Naive B cell (primary cell): ENCODE measurements at regions not wholly inside any gene's neighbourhood (a gene's known extent, or its start where the extent isn't known, plus 50 kb on each side); places are given as distances from the start of the nearest gene placed in this dataset.

Source experiments
- ATAC-seq, 2 donors: fragments of 150-1000 bp; cut with Tn5 transposase; 2 replicates each; pipeline ENCODE4 v1.10.0; 2021; ENCODE audit warnings: low read depth in 2 of 2, mild to moderate bottlenecking in 2 of 2, moderate library complexity in 2 of 2
- DNase-seq: peaks from one replicate; pipeline ENCODE4 v3.0.0; 2022
- H3K27ac Mint-ChIP-seq, 6 donors: one replicate each; pipeline ENCODE4 v1.8.0; 2020 to 2022; ENCODE audit warnings: mild to moderate bottlenecking in 6 of 6, mixed read lengths in 6 of 6, moderate library complexity in 5 of 6, inconsistent platforms in 2 of 6
- H3K27me3 Mint-ChIP-seq, 3 donors: one replicate each; pipeline ENCODE4 v1.8.0; 2021 to 2022; ENCODE audit warnings: mixed read lengths in 3 of 3, mild to moderate bottlenecking in 1 of 3
- H3K36me3 Mint-ChIP-seq, 2 donors: one replicate each; pipeline ENCODE4 v1.8.0; 2020 to 2022; ENCODE audit warnings: mixed read lengths in 2 of 2, inconsistent platforms in 1 of 2, mild to moderate bottlenecking in 1 of 2
- H3K4me1 Mint-ChIP-seq, 3 donors: one replicate each; pipeline ENCODE4 v1.8.0; 2020 to 2022; ENCODE audit warnings: mixed read lengths in 3 of 3, inconsistent platforms in 1 of 3, mild to moderate bottlenecking in 1 of 3, moderate library complexity in 1 of 3
- H3K4me3 Mint-ChIP-seq, 8 donors: one replicate each; pipeline ENCODE4 v1.8.0; 2020 to 2022; ENCODE audit warnings: mild to moderate bottlenecking in 8 of 8, mixed read lengths in 8 of 8, moderate library complexity in 8 of 8, inconsistent platforms in 2 of 8
- H3K9me3 Mint-ChIP-seq, 7 donors: one replicate each; pipeline ENCODE4 v1.8.0; 2020 to 2022; ENCODE audit warnings: mixed read lengths in 7 of 7, mild to moderate bottlenecking in 5 of 7, inconsistent platforms in 2 of 7, moderate library complexity in 1 of 7

DNA sequence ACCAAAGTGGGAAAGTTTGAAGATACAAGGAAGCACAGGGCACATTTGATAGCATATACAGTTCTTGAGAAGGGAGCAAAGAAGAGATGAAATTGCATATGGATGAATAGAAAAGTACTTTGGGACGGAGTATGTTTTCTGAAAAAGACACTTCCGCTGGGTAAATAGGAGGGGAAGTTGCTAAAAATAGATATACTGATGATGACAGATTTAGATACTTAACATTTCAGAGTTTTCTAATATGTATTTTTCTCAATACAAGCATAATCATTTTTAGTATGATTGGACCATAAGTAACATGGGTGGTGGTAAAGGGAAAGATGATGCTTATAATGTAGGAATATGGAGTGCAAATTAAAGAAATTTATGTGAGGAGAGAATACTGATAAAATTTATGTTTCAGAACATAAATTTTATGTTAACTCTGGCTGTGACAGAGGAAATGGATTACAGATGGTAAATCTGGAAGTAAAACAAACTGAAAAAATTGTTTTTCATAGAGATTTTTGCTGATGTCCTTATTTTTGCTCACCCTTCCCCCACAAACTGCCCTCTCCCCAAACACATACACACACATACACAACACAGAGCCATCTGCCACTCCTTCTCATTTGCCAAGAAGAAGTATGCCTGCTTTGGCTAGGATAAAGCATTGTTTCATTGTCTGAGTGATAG, 583.9 kb upstream of the MIR17HG start:
- no peak overlapping the region for H3K4me3 Mint-ChIP-seq
- no peaks in the 10 kb centered on the region for H3K36me3 Mint-ChIP-seq
- H3K27me3 Mint-ChIP-seq, result no peaks in the 10 kb centered on the region
- H3K9me3 Mint-ChIP-seq, result peaks cover 0 to 4% (median 0%) of the 10 kb centered on the region in 7 donors
- no peak overlapping the region for H3K27ac Mint-ChIP-seq
- H3K4me1 Mint-ChIP-seq, result no peaks in the 10 kb centered on the region
- ATAC-seq (no peak), DNase-seq (no peak)

DNA sequence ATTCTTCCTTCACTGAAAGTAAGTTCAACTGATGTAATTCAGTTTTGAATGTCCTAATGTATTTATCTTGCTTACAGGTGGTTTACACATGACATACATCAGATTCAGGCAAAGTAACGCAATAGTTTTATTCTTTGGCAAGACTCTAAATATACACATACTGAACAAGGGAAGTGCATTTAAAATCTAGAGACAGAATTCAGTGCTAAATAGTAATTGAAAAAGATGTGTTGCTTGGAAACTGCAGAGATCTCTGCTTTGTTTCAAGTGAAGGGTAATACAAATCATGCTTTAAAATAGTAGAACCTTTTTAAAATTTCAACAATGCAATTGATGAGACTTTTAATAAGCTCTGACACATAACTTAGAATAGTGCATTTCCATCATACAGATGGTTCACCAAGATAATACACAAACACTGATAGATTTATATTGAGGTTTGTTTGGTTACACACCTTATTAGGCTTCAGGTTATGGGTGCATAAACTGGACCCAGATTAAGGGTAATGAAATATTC, 581.0 kb upstream of the MIR17HG start:
- H3K4me1 Mint-ChIP-seq, result no peaks in the 10 kb centered on the region
- ATAC-seq (no peak), DNase-seq (no peak)
- no peaks in the 10 kb centered on the region for H3K27me3 Mint-ChIP-seq
- H3K4me3 Mint-ChIP-seq, result no peak overlapping the region
- H3K27ac Mint-ChIP-seq, result no peak overlapping the region
- peaks cover 0 to 8% (median 0%) of the 10 kb centered on the region in 7 donors for H3K9me3 Mint-ChIP-seq
- H3K36me3 Mint-ChIP-seq, result no peaks in the 10 kb centered on the region

DNA sequence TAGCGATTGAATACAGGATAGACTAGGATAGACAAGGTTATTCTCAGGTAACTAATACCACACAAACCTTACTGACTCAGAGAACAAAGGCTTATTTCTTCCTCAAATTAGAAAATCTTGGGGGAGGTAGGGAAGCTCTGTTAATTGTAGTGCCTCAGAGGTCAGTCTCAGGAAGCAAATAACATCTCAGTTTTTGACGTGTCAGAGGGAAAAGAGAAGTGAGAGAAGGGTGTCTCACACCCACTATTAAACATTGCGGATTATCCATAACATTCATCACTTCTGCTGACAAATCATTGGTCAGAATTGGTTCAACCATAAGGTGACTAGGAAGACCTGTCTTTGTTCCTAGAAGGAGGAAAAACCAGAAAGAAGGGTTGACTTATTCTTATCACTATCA, 579.4 kb upstream of the MIR17HG start:
- Mint-ChIP-seq H3K9me3 (peaks cover 0 to 5% (median 0%) of the 10 kb centered on the region in 7 donors), H3K4me1 (no peaks in the 10 kb centered on the region), H3K27me3 (no peaks in the 10 kb centered on the region), H3K4me3 (no peak overlapping the region), H3K36me3 (no peaks in the 10 kb centered on the region), H3K27ac (no peak overlapping the region)
- no peak for ATAC-seq
- DNase-seq, result no peak

DNA sequence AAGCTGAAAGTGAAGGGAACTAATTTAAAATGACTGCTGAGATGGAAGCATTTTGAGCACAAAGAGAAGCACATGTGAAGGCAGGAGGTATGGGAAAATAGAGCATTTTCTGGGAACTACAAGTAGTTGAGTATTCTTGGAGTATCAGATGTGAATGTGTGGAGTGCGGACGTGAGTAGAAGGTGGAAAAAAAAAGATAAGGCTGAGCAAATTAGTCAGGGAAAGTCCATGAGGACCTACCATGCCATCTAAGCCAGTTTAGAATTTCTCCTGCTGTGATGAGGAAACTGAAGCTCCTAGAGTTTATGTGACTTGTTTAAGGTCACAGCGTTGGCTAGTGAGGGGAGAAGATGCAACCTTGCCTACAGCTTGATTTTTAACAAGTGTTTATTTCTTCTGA, 578.1 kb upstream of the MIR17HG start:
- DNase-seq, result no peak
- no peak overlapping the region for H3K27ac Mint-ChIP-seq
- ATAC-seq, result no peak
- H3K4me1 Mint-ChIP-seq, result no peaks in the 10 kb centered on the region
- H3K27me3 Mint-ChIP-seq, result no peaks in the 10 kb centered on the region
- no peaks in the 10 kb centered on the region for H3K36me3 Mint-ChIP-seq
- H3K4me3 Mint-ChIP-seq, result peak overlapping the region in 2 of 8 donors; percentile 6 to 45
- H3K9me3 Mint-ChIP-seq, result peaks cover 0 to 8% (median 0%) of the 10 kb centered on the region in 7 donors

DNA sequence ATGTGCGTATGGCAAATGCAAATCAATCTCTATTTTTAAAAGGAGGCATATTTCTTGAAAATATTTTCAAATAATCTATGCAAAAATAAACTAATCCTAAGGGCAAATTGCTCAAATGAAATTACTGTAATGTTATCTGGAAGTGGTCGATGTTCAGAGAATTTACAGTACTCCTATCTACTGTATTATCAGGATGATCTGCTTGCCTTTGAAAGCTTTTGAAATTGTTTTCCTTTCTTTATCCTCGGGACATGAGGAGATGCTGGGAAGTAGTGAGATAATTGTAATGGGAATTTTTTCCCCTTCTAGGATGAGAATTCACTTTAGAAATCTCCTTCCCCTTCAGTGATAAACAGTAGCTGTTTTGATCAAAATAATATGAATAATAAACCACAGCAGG, 577.2 kb upstream of the MIR17HG start:
- H3K36me3 Mint-ChIP-seq, result no peaks in the 10 kb centered on the region
- no peaks in the 10 kb centered on the region for H3K4me1 Mint-ChIP-seq
- no peak overlapping the region for H3K4me3 Mint-ChIP-seq
- H3K9me3 Mint-ChIP-seq, result peaks cover 0 to 8% (median 0%) of the 10 kb centered on the region in 7 donors
- DNase-seq (no peak), ATAC-seq (no peak)
- no peak overlapping the region for H3K27ac Mint-ChIP-seq
- no peaks in the 10 kb centered on the region for H3K27me3 Mint-ChIP-seq

DNA sequence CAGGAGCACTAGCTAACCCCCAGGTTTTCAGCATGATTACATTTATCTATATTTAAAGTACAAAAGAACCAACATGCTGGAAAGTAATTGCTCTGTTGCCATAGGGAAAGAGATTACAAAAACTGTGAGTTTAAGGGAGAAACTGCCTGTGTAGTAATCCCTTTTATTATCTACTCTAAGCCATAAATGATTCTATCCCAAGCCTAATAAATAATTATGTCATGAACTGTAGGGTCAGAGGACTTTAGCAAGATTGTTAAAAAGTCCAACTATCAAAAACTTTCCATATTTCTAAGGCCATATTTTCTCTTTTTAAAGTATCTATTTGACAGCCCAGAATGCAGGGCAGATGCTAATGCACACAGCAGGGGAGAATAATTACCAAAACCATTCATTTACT, 573.8 kb upstream of the MIR17HG start:
- Mint-ChIP-seq H3K27ac (no peak overlapping the region), H3K27me3 (no peaks in the 10 kb centered on the region), H3K4me1 (no peaks in the 10 kb centered on the region), H3K9me3 (peaks cover 0 to 12% (median 0%) of the 10 kb centered on the region in 7 donors), H3K36me3 (no peaks in the 10 kb centered on the region), H3K4me3 (no peak overlapping the region)
- no peak for DNase-seq
- no peak for ATAC-seq

DNA sequence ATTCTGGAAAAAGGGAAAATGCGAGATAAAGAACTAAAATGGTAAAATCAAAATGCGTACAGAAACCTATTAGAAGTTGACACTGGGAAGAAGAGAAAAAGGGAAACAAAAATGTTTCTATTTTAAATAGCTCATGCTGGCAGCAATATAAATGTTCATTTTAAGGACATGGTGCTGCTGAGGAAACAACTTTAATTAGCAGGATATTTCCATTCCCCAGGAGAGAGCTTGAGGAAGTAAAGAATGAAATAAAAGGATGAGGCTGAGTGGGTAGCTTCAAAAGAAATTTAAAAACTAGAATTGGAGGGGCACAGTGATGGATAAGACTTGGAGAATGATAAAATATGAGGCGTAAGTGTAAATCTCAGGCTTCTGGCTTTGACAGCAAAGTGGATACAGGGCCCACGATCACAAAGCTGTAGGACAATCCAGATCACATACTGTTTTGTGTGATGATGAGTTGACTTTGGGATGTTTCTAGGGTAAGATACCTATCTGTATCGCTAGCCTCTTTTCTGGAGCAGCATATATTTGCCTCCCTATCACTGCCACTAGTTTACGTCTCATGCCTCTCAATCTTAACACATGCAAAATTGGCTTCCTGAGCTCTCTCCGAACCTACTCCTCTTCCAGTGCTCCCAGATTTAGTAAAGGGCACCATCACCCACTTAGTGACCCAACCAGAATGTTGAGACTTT, 571.3 kb upstream of the MIR17HG start:
- no peak for ATAC-seq
- Mint-ChIP-seq H3K27ac (no peak overlapping the region), H3K36me3 (no peaks in the 10 kb centered on the region), H3K4me1 (no peaks in the 10 kb centered on the region), H3K4me3 (no peak overlapping the region), H3K27me3 (no peaks in the 10 kb centered on the region), H3K9me3 (peaks cover 0 to 7% (median 0%) of the 10 kb centered on the region in 7 donors)
- DNase-seq, result no peak

DNA sequence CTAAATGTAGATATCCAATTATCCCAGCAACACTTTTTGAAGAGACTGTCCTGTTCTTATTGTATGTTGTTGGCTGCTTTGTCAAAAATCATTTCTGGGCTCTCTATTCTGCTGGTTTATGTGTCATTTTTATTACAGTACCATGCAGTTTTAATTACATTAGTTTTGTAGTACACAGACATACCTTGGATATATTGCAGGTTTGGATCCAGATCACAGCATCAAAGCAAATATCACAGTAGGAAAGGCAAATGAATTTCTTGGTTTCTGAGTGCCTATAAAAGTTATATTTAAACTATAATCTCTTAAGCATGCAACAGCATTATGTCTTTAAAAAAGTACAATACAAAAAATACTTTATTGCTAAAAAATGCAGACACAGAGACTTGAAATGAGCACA, 564.2 kb upstream of the MIR17HG start:
- no peak for ATAC-seq
- Mint-ChIP-seq H3K4me3 (no peak overlapping the region), H3K27me3 (no peaks in the 10 kb centered on the region)

DNA sequence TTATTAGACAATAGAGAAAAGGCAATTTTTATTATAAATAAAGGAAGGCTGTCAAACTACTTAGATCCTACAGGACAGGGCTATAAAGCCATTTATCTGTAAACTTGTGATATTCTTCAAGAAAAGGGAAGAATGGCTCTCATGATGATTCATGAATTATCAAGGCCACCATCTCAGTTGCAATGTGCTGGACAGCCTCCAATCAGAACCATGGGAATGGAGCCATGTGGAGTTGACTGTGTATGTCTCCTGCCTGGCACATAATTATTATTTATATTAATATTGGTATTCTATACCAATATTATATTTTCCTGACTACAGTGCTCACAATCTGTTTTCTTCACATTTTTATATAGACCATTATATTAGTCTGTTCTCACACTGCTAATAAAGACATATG, 560.5 kb upstream of the MIR17HG start:
- Mint-ChIP-seq H3K9me3 (peaks cover 0 to 3% (median 0%) of the 10 kb centered on the region in 7 donors), H3K36me3 (no peaks in the 10 kb centered on the region), H3K4me1 (no peaks in the 10 kb centered on the region), H3K27ac (no peak overlapping the region), H3K4me3 (no peak overlapping the region), H3K27me3 (no peaks in the 10 kb centered on the region)
- no peak for ATAC-seq
- DNase-seq, result no peak

More for the DNA sequence above, 564.2 kb upstream of the MIR17HG start:
- H3K27ac Mint-ChIP-seq, result no peak overlapping the region
- H3K9me3 Mint-ChIP-seq, result peaks cover 0 to 3% (median 0%) of the 10 kb centered on the region in 7 donors
- DNase-seq, result no peak
- H3K36me3 Mint-ChIP-seq, result no peaks in the 10 kb centered on the region
- H3K4me1 Mint-ChIP-seq, result no peaks in the 10 kb centered on the region

DNA sequence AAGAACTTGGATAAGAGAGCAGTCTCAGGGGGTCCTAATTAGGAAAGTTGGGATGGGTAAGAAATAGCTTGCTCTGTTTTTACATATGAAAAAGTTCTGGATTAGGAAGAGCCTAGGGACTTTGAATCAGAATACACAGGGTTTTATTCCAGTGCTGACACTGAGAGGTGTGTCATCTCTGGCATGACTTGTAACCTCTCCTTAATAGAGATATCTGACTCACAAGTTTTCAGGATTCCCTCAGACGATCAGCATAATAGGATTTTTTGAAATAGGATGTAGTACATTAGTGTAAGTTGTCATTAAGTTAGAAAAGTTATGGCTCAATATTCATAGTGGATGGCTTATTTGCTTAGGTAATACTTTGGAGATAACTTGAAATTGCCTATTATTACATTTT, 555.2 kb upstream of the MIR17HG start:
- DNase-seq (no peak), ATAC-seq (no peak)
- Mint-ChIP-seq H3K27me3 (no peaks in the 10 kb centered on the region), H3K36me3 (no peaks in the 10 kb centered on the region), H3K4me3 (no peak overlapping the region), H3K9me3 (peaks cover 0 to 10% (median 0%) of the 10 kb centered on the region in 7 donors), H3K27ac (no peak overlapping the region), H3K4me1 (no peaks in the 10 kb centered on the region)

DNA sequence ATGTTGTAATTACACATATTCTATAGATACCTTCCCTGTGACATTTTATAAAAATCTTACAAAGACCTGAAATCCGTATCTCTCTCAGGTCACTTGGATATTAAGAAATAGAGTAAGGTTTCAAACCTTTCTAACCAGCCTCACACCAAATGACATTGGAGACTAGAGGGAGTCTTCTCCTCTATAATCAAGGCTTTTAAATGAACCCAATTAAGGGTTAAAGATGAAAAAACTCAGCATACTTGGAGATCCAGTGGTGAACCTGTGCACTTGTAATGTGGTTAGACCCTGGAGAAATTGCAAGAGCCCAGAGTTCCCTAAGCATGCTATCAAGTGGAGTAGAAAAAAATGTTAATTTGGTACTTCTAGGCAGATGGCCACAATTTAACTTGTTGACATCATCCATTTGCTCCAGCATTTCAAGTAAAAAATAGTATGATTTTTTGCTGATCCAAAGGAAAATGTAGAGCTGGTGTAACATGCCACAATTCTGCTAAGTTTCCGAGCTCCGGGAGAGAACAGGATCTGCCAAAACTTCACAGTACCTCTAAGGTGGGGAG, 554.1 kb upstream of the MIR17HG start:
- no peak overlapping the region for H3K4me3 Mint-ChIP-seq

DNA sequence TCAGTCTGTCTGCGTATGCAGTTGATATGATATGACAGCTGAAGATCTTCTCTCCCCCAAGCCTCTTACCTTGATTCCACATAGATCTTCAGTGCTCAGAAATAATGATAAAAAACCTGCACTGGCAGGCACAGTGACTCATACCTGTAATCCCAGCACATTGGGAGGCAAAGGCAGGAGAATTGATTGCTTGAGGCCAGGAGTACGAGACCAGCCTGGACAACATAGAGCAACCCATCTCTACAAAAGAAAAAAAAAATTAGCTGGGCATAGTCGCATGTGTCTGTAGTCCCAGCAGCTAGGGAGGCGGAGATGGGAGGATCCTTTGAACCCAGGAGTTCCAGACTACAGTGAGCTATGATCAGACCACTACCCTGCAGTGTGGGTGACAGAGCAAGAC, 551.0 kb upstream of the MIR17HG start:
- H3K27me3 Mint-ChIP-seq, result no peaks in the 10 kb centered on the region
- no peak for ATAC-seq
- H3K4me3 Mint-ChIP-seq, result no peak overlapping the region
- DNase-seq, result no peak
- H3K4me1 Mint-ChIP-seq, result no peaks in the 10 kb centered on the region
- H3K9me3 Mint-ChIP-seq, result peaks cover 0 to 10% (median 0%) of the 10 kb centered on the region in 7 donors
- H3K27ac Mint-ChIP-seq, result no peak overlapping the region
- no peaks in the 10 kb centered on the region for H3K36me3 Mint-ChIP-seq

More for the DNA sequence above, 554.1 kb upstream of the MIR17HG start:
- Mint-ChIP-seq H3K9me3 (peaks cover 0 to 10% (median 0%) of the 10 kb centered on the region in 7 donors), H3K36me3 (no peaks in the 10 kb centered on the region), H3K27me3 (no peaks in the 10 kb centered on the region), H3K27ac (no peak overlapping the region), H3K4me1 (no peaks in the 10 kb centered on the region)
- DNase-seq, result no peak
- no peak for ATAC-seq

DNA sequence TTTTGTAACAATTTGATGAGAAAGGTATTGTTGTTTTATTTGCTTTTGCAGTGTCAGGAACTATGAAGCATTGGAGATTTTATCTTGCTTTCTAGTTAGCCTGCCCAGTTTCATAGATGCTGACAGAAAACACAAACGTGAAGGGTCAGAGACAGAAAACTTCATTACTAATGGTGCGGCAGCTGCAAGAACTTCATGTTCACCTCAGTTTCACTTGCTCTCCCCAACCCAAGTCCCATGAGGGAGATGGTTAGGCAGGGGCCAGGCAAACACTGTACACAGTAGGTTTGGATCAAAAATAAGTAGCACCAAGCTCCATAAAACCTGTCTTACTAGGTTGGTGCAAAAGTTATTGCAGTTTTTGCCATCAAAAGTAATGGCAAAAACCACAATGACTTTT, 550.2 kb upstream of the MIR17HG start:
- no peak for DNase-seq
- no peaks in the 10 kb centered on the region for H3K4me1 Mint-ChIP-seq

DNA sequence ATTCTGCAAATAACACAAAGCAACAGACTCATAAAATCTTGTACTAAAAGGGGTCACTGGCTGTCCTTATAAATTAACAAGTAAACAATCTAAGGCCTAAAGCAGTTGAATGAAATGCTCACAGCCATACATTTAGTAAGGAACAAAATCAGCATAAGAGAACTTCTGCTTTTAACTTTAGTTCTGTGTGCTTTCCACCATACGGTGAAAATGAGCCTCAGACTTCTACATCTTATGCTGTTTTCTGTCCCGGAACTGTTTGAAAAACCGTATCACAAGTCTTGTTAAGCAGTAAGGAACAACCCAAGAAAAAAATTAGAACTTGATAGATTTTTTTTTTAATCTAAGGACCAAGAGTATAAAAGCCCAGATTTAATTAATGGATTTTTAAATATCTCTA, 549.1 kb upstream of the MIR17HG start:
- Mint-ChIP-seq H3K4me1 (no peaks in the 10 kb centered on the region), H3K27me3 (no peaks in the 10 kb centered on the region), H3K4me3 (no peak overlapping the region), H3K9me3 (peaks cover 0 to 10% (median 0%) of the 10 kb centered on the region in 7 donors), H3K27ac (no peak overlapping the region), H3K36me3 (no peaks in the 10 kb centered on the region)
- DNase-seq, result no peak
- no peak for ATAC-seq

More for the DNA sequence above, 550.2 kb upstream of the MIR17HG start:
- H3K27me3 Mint-ChIP-seq, result no peaks in the 10 kb centered on the region
- H3K4me3 Mint-ChIP-seq, result no peak overlapping the region
- peaks cover 0 to 10% (median 0%) of the 10 kb centered on the region in 7 donors for H3K9me3 Mint-ChIP-seq
- no peaks in the 10 kb centered on the region for H3K36me3 Mint-ChIP-seq
- H3K27ac Mint-ChIP-seq, result no peak overlapping the region
- no peak for ATAC-seq
